Lower lobe of right lung (tissue), 2 donors: ENCODE measurements at regions not wholly inside any gene's neighbourhood (a gene's known extent, or its start where the extent isn't known, plus 50 kb on each side); places are given as distances from the start of the nearest gene placed in this dataset.
"Not testable (repeated sequence)": the region's sequence is repeated elsewhere in the genome, so short reads cannot be mapped to it uniquely, and the experiment has no call there.

Experiments used
- ATAC-seq, 2 donors: fragments of 200-7000 bp; cut with Tn5 transposase; one replicate each; pipeline ENCODE4 v1.9.1; 2020 to 2022; ENCODE audit warnings: mild to moderate bottlenecking in 2 of 2, moderate library complexity in 2 of 2
- DNase-seq: peaks from one replicate; pipeline ENCODE4 v3.0.0-alpha.2; 2020
- H3K27ac ChIP-seq: fragments of 200-600 bp; one replicate; pipeline ENCODE4 v1.8.0; 2022
- H3K27me3 ChIP-seq: fragments of 200-600 bp; one replicate; pipeline ENCODE4 v1.8.0; 2022; ENCODE audit warnings: low read depth
- H3K36me3 ChIP-seq: fragments of 200-600 bp; one replicate; pipeline ENCODE4 v1.8.0; 2022; ENCODE audit warnings: mild to moderate bottlenecking
- H3K4me1 ChIP-seq: fragments of 200-600 bp; one replicate; pipeline ENCODE4 v1.8.0; 2022
- H3K4me3 ChIP-seq: fragments of 200-600 bp; one replicate; pipeline ENCODE4 v1.8.0; 2022; ENCODE audit warnings: mild to moderate bottlenecking
- H3K9me3 ChIP-seq: fragments of 200-600 bp; one replicate; pipeline ENCODE4 v1.8.0; 2022
- CTCF ChIP-seq: fragments of 200-600 bp; IDR thresholded peaks from one replicate; pipeline ENCODE4 v1.8.0; 2022; ENCODE audit warnings: antibody characterized with exemption, mild to moderate bottlenecking
- intact Hi-C: fragments of 100-400 bp; cut with DNase I; formaldehyde crosslinking; loops from one replicate; pipeline ENCODE4 v1.11.0; 2022
- donor health status: DM: no; HTN: yes; CAD: no; lungs with severe emphysema.

- H3K36me3 ChIP-seq: no peaks in the 10 kb centered on the region
- intact Hi-C loops: no loop called here
- TF ChIP-seq CTCF: no peak
Measured at GRCh38 chr2:107534926-107535325, 291.8 kb upstream of the RGPD4 start.

GRCh38 chr2:107535905-107536689 is 290.6 kb upstream of the RGPD4 start:
- H3K4me1 ChIP-seq, H3K27ac ChIP-seq, H3K27me3 ChIP-seq, H3K4me3 ChIP-seq, H3K36me3 ChIP-seq, DNase-seq, H3K9me3 ChIP-seq, ATAC-seq, intact Hi-C loops: not testable (repeated sequence)

More at GRCh38 chr2:107534926-107535325, 291.8 kb upstream of the RGPD4 start:
- no peaks in the 10 kb centered on the region for H3K4me1 ChIP-seq
- H3K27me3 ChIP-seq: no peaks in the 10 kb centered on the region
- H3K9me3 ChIP-seq: no peaks in the 10 kb centered on the region
- ATAC-seq: no peak
- H3K27ac ChIP-seq: no peak overlapping the region
- no peak overlapping the region for H3K4me3 ChIP-seq
- DNase-seq: no peak

GRCh38 chr2:107542314-107542740 is 284.4 kb upstream of the RGPD4 start:
- Histone ChIP-seq H3K27me3 (no peaks in the 10 kb centered on the region), H3K27ac (no peak overlapping the region), H3K9me3 (no peaks in the 10 kb centered on the region), H3K36me3 (no peaks in the 10 kb centered on the region), H3K4me3 (no peak overlapping the region), H3K4me1 (no peaks in the 10 kb centered on the region)
- ATAC-seq (no peak), DNase-seq (no peak)
- TF ChIP-seq CTCF: no peak
- intact Hi-C loops: no loop called here

GRCh38 chr2:107543793-107544192 is 282.9 kb upstream of the RGPD4 start:
- no peak for TF ChIP-seq CTCF
- H3K4me3 ChIP-seq: no peak overlapping the region
- no peaks in the 10 kb centered on the region for H3K9me3 ChIP-seq
- DNase-seq (no peak), ATAC-seq (no peak)
- no peaks in the 10 kb centered on the region for H3K36me3 ChIP-seq
- H3K27me3 ChIP-seq: no peaks in the 10 kb centered on the region
- intact Hi-C loops: no loop called here
- no peaks in the 10 kb centered on the region for H3K4me1 ChIP-seq
- H3K27ac ChIP-seq: no peak overlapping the region

- no peak for DNase-seq
- TF ChIP-seq CTCF: no peak
- intact Hi-C loops: no loop called here
Measured at GRCh38 chr2:107545066-107545465, 281.6 kb upstream of the RGPD4 start.

GRCh38 chr2:107545851-107546250 is 280.8 kb upstream of the RGPD4 start:
- intact Hi-C loops: no loop called here
- TF ChIP-seq CTCF: no peak
- ATAC-seq (no peak), DNase-seq (no peak)
- Histone ChIP-seq H3K27me3 (no peaks in the 10 kb centered on the region), H3K4me1 (no peaks in the 10 kb centered on the region), H3K4me3 (no peak overlapping the region), H3K9me3 (no peaks in the 10 kb centered on the region), H3K36me3 (no peaks in the 10 kb centered on the region), H3K27ac (no peak overlapping the region)

More at GRCh38 chr2:107545066-107545465, 281.6 kb upstream of the RGPD4 start:
- Histone ChIP-seq H3K4me3 (no peak overlapping the region), H3K9me3 (no peaks in the 10 kb centered on the region), H3K27ac (no peak overlapping the region), H3K4me1 (no peaks in the 10 kb centered on the region), H3K36me3 (no peaks in the 10 kb centered on the region), H3K27me3 (no peaks in the 10 kb centered on the region)
- ATAC-seq: no peak
